GM18520 (cell line): ENCODE measurements at regions not wholly inside any gene's neighbourhood (a gene's known extent, or its start where the extent isn't known, plus 50 kb on each side); places are given as distances from the start of the nearest gene placed in this dataset.
A peak's percentile ranks its signal among the peaks of the same experiment; 100 is the strongest.
"Not testable (repeated sequence)": the region's sequence is repeated elsewhere in the genome, so short reads cannot be mapped to it uniquely, and the experiment has no call there.

Experiments
- ATAC-seq: cut with Tn5 transposase; IDR thresholded peaks from one replicate; pipeline ENCODE4 v1.9.1; 2021; ENCODE audit not compliant: unreplicated experiment

GRCh38 chr15:85196697-85197096 lies 183.7 kb upstream of the AKAP13 start:
- not testable (repeated sequence) for ATAC-seq

GRCh38 chr15:85197582-85197981 lies 182.8 kb upstream of the AKAP13 start:
- ATAC-seq: not testable (repeated sequence)

GRCh38 chr15:85198432-85198831 lies 182.0 kb upstream of the AKAP13 start:
- not testable (repeated sequence) for ATAC-seq

GRCh38 chr15:85200215-85200614 lies 180.2 kb upstream of the AKAP13 start:
- ATAC-seq: peak; percentile 45

- not testable (repeated sequence) for ATAC-seq
Observed at GRCh38 chr15:85201118-85201793, 179.1 kb upstream of the AKAP13 start.

- not testable (repeated sequence) for ATAC-seq
Observed at GRCh38 chr15:85204481-85204880, 175.9 kb upstream of the AKAP13 start.

GRCh38 chr15:85233791-85234325 lies 146.5 kb upstream of the AKAP13 start:
- not testable (repeated sequence) for ATAC-seq

- not testable (repeated sequence) for ATAC-seq
Observed at GRCh38 chr15:85234450-85235196, 145.8 kb upstream of the AKAP13 start.

- ATAC-seq: not testable (repeated sequence)
Observed at GRCh38 chr15:85244056-85244455, 136.3 kb upstream of the AKAP13 start.

GRCh38 chr15:85250938-85251542 lies 129.4 kb upstream of the AKAP13 start:
- ATAC-seq: not testable (repeated sequence)

- peak; percentile 73 for ATAC-seq
Observed at GRCh38 chr15:85253196-85253915, 127.0 kb upstream of the AKAP13 start.

GRCh38 chr15:85254961-85255360 lies 125.4 kb upstream of the AKAP13 start:
- ATAC-seq: not testable (repeated sequence)

GRCh38 chr15:85255502-85255901 lies 124.9 kb upstream of the AKAP13 start:
- ATAC-seq: not testable (repeated sequence)

GRCh38 chr15:85256009-85256997 lies 124.1 kb upstream of the AKAP13 start:
- ATAC-seq: not testable (repeated sequence)

- ATAC-seq: not testable (repeated sequence)
Observed at GRCh38 chr15:85258062-85258445, 122.3 kb upstream of the AKAP13 start.

GRCh38 chr15:85258559-85259209 lies 121.7 kb upstream of the AKAP13 start:
- not testable (repeated sequence) for ATAC-seq

GRCh38 chr15:85260526-85260925 lies 119.9 kb upstream of the AKAP13 start:
- ATAC-seq: not testable (repeated sequence)

- ATAC-seq: not testable (repeated sequence)
Observed at GRCh38 chr15:85262461-85263055, 117.8 kb upstream of the AKAP13 start.
